ENCODE measurements at regions not wholly inside any gene's neighbourhood (a gene's known extent, or its start where the extent isn't known, plus 50 kb on each side); places are given as distances from the start of the nearest gene placed in this dataset.

- dilution Hi-C loops (cut with HindIII; ENCODE audit: low sequenced_read_pairs, unreplicated experiment), result no loop called here
- POLR2A ChIA-PET (ENCODE audit: unreplicated experiment), result no interaction called here
- no peak overlapping the region for H3K9ac ChIP-seq (ENCODE audit: low read depth, low read length)
Measured at GRCh38 chr10:36007369-36007768, 365.3 kb upstream of the FZD8 start.

More at GRCh38 chr10:36007369-36007768, 365.3 kb upstream of the FZD8 start:
- Histone ChIP-seq H2AK9ac (replicated peaks; ENCODE audit: low read depth, low read length, poor library complexity) (no peak overlapping the region), H3K4me1 (ENCODE audit: control insufficient read depth, insufficient read depth, low read length) (no peaks in the 10 kb centered on the region), H3K36me3 (ENCODE audit: control insufficient read depth, insufficient read depth, low read length) (no peaks in the 10 kb centered on the region), H3K4me2 (ENCODE audit: low read depth, low read length) (no peak overlapping the region), H2BK5ac (ENCODE audit: low read depth, low read length, poor library complexity, severe bottlenecking) (no peak overlapping the region), H2BK20ac (ENCODE audit: low read depth, low read length) (no peak overlapping the region), H3K23ac (ENCODE audit: low read depth, low read length) (no peak overlapping the region), H2AK5ac (ENCODE audit: low read depth, low read length) (no peak overlapping the region), H3K18ac (ENCODE audit: low read depth, low read length) (no peak overlapping the region), H3K4me3 (ENCODE audit: insufficient read depth, low read depth, low read length) (no peak overlapping the region), H3K9me1 (ENCODE audit: insufficient read depth, low read length) (no peaks in the 10 kb centered on the region), H3K9me3 (ENCODE audit: control insufficient read depth, insufficient read depth, low read length) (no peaks in the 10 kb centered on the region; the same call in 1 of the 2 replicates), H2BK15ac (ENCODE audit: low read depth, low read length) (no peak overlapping the region), H3K56ac (ENCODE audit: extremely low read depth, insufficient read depth, low read length) (no peak overlapping the region), H2AFZ (replicated peaks; ENCODE audit: low read length, poor library complexity) (no peak overlapping the region), H4K91ac (ENCODE audit: insufficient read depth, low read depth, low read length) (no peak overlapping the region), H4K20me1 (ENCODE audit: insufficient read depth, low read length) (no peaks in the 10 kb centered on the region), H3K27me3 (ENCODE audit: control insufficient read depth, insufficient read depth, low read length) (no peaks in the 10 kb centered on the region; the same call in 1 of the 2 replicates), H4K8ac (ENCODE audit: low read depth in 2 of 2, low read length in 2 of 2) (no peak overlapping the region), H3K14ac (replicated peaks; ENCODE audit: low read depth, low read length) (no peak overlapping the region), H3K79me1 (ENCODE audit: low read depth in 1 of 2, low read length in 2 of 2) (no peaks in the 10 kb centered on the region), H2BK120ac (ENCODE audit: low read depth, low read length) (no peak overlapping the region), H3K27ac (ENCODE audit: insufficient read depth, low read length) (no peak overlapping the region), H3K4ac (ENCODE audit: low read depth, low read length) (no peak overlapping the region), H4K5ac (ENCODE audit: low read depth, low read length) (no peak overlapping the region)
- CTCF ChIA-PET, result no interaction called here
- TF ChIP-seq BHLHE40 (IDR thresholded peaks at IDR 0.05; ENCODE audit: low read depth, low read length), result no peak
- TF ChIP-seq, protein P1, sequence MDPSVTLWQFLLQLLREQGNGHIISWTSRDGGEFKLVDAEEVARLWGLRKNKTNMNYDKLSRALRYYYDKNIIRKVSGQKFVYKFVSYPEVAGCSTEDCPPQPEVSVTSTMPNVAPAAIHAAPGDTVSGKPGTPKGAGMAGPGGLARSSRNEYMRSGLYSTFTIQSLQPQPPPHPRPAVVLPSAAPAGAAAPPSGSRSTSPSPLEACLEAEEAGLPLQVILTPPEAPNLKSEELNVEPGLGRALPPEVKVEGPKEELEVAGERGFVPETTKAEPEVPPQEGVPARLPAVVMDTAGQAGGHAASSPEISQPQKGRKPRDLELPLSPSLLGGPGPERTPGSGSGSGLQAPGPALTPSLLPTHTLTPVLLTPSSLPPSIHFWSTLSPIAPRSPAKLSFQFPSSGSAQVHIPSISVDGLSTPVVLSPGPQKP (IDR thresholded peaks at IDR 0.05; ENCODE audit: borderline replicate concordance, low read depth, low read length), result no peak
- intact Hi-C loops (cut with micrococcal nuclease) (no loop called here), in situ Hi-C loops (cut with MboI; ENCODE audit: low sequenced_read_pairs) (no loop called here)
- WGBS, 2 experiments (ENCODE audit: extremely low coverage in 2 of 2, insufficient read length in 1 of 2), result 61% methylated on average over 2 of the region's 4 CpGs; no CpG with 5 or more reads in 1 of the 2 experiments
- no TSS peak for BruUV-seq (replicated peaks)
- no peak for DNase-seq
- no peak for ATAC-seq (ENCODE audit: low read depth)

All from IMR-90 (cell line).